Smooth muscle cell (in vitro differentiated cells): ENCODE measurements at regions not wholly inside any gene's neighbourhood (a gene's known extent, or its start where the extent isn't known, plus 50 kb on each side); places are given as distances from the start of the nearest gene placed in this dataset.

Experiments
- DNase-seq: peaks from one replicate; lab custom pipeline; 2025; ENCODE audit not compliant: unreplicated experiment; lab: John Stamatoyannopoulos, UW
- H2AFZ ChIP-seq: fragments of 200-600 bp; sonication (generic); 2 replicates; pipeline ENCODE4 v1.6.0; 2016; ENCODE audit warnings: antibody characterized with exemption, low read depth, mild to moderate bottlenecking
- H3F3A ChIP-seq: fragments of 200-600 bp; sonication (generic); 2 replicates; pipeline ENCODE4 v1.6.0; 2017; ENCODE audit warnings: antibody characterized with exemption, low read depth
- H3K27ac ChIP-seq: fragments of 200-600 bp; sonication (generic); 2 replicates; pipeline ENCODE4 v1.5.1; 2016; ENCODE audit warnings: low read depth, mild to moderate bottlenecking
- H3K27me3 ChIP-seq: fragments of 200-600 bp; sonication (generic); 2 replicates; pipeline ENCODE4 v1.6.1; 2016; ENCODE audit warnings: low read depth, mild to moderate bottlenecking
- H3K36me3 ChIP-seq: fragments of 200-600 bp; sonication (generic); 2 replicates; pipeline ENCODE4 v1.5.1; 2016; ENCODE audit warnings: low read depth
- H3K4me1 ChIP-seq: fragments of 200-600 bp; sonication (generic); 2 replicates; pipeline ENCODE4 v1.5.1; 2016; ENCODE audit warnings: low read depth
- H3K4me2 ChIP-seq: fragments of 200-600 bp; sonication (generic); 2 replicates; pipeline ENCODE4 v1.6.0; 2016; ENCODE audit warnings: mild to moderate bottlenecking
- H3K4me3 ChIP-seq: fragments of 200-600 bp; sonication (generic); 2 replicates; pipeline ENCODE4 v1.5.1; 2016; ENCODE audit warnings: mild to moderate bottlenecking
- H3K79me2 ChIP-seq: fragments of 200-600 bp; sonication (generic); 2 replicates; pipeline ENCODE4 v1.6.0; 2016; ENCODE audit warnings: low read depth, mild to moderate bottlenecking
- H3K9ac ChIP-seq: fragments of 200-600 bp; sonication (generic); 2 replicates; pipeline ENCODE4 v1.6.0; 2016; ENCODE audit warnings: low read depth
- H3K9me3 ChIP-seq: fragments of 200-600 bp; sonication (generic); replicated peaks from 2 replicates; pipeline ENCODE4 v1.5.1; 2016; ENCODE audit warnings: low read depth
- H4K20me1 ChIP-seq: fragments of 200-600 bp; sonication (generic); 2 replicates; pipeline ENCODE4 v1.6.0; 2016; ENCODE audit warnings: low read depth
- CTCF ChIP-seq: fragments of 200-600 bp; sonication (generic); IDR thresholded peaks from 2 replicates; pipeline ENCODE4 v1.5.1; 2017; ENCODE audit warnings: borderline replicate concordance, mild to moderate bottlenecking, antibody characterized with exemption; ENCODE audit not compliant: insufficient read depth, poor library complexity, severe bottlenecking
- WGBS: methylation state at CpG from one replicate; pipeline ENCODE4 v1.1.7; 2016; ENCODE audit warnings: low lambda C conversion rate; 5-methylcytosine and 5-hydroxymethylcytosine counted together

GRCh38 chr18:41501848-41502247, 453.2 kb upstream of the PIK3C3 start:
- 90% methylated on average over 3 of the region's 3 CpGs for WGBS
- Histone ChIP-seq H3F3A (no peaks in the 10 kb centered on the region), H3K4me2 (no peak overlapping the region), H2AFZ (no peak overlapping the region), H4K20me1 (no peaks in the 10 kb centered on the region), H3K36me3 (no peaks in the 10 kb centered on the region), H3K79me2 (no peaks in the 10 kb centered on the region), H3K27me3 (no peaks in the 10 kb centered on the region), H3K9ac (no peak overlapping the region), H3K4me1 (no peaks in the 10 kb centered on the region), H3K4me3 (no peak overlapping the region), H3K27ac (no peak overlapping the region), H3K9me3 (no peaks in the 10 kb centered on the region)
- DNase-seq = no peak
- TF ChIP-seq CTCF = no peak

DNA sequence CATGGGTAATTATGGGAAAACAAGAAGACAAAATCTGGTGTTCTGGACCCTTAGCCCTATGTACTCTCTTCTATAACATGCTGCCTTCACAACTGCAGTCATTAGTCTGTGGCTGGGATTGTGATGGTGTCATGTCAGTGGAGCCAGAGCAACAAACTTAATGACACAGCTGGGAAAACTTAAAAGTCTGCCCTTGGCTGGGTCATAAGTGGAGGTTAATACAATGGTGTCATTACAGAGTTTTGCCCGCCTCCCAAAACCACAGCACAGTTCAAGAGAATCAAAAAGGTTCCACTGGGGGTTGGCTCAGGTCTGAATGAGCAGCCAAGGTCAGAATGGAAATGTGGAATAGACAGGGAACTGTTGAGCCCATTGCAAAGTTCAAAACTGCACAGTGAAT, 455.7 kb upstream of the PIK3C3 start:
- DNase-seq = no peak
- H3F3A ChIP-seq = no peaks in the 10 kb centered on the region
- no peak overlapping the region for H3K9ac ChIP-seq
- H3K27me3 ChIP-seq = no peaks in the 10 kb centered on the region
- no peak for TF ChIP-seq CTCF
- WGBS = 79% methylated on average over 1 of the region's 1 CpG
- no peak overlapping the region for H3K4me3 ChIP-seq
- H3K9me3 ChIP-seq = no peaks in the 10 kb centered on the region
- H3K79me2 ChIP-seq = no peaks in the 10 kb centered on the region
- no peaks in the 10 kb centered on the region for H3K36me3 ChIP-seq
- H2AFZ ChIP-seq = no peak overlapping the region
- H4K20me1 ChIP-seq = no peaks in the 10 kb centered on the region
- no peak overlapping the region for H3K27ac ChIP-seq
- no peaks in the 10 kb centered on the region for H3K4me1 ChIP-seq
- H3K4me2 ChIP-seq = no peak overlapping the region

GRCh38 chr18:41490861-41491260, 464.2 kb upstream of the PIK3C3 start:
- no peaks in the 10 kb centered on the region for H3K36me3 ChIP-seq
- H3F3A ChIP-seq = no peaks in the 10 kb centered on the region
- no peak overlapping the region for H3K27ac ChIP-seq
- no peaks in the 10 kb centered on the region for H3K9me3 ChIP-seq
- 100% methylated on average over 1 of the region's 1 CpG for WGBS
- H3K4me1 ChIP-seq = no peaks in the 10 kb centered on the region
- no peaks in the 10 kb centered on the region for H4K20me1 ChIP-seq
- H3K4me3 ChIP-seq = no peak overlapping the region
- H3K27me3 ChIP-seq = no peaks in the 10 kb centered on the region
- H3K4me2 ChIP-seq = no peak overlapping the region
- no peak overlapping the region for H3K9ac ChIP-seq
- no peak overlapping the region for H2AFZ ChIP-seq
- no peak for TF ChIP-seq CTCF
- H3K79me2 ChIP-seq = no peaks in the 10 kb centered on the region
- no peak for DNase-seq

- no peaks in the 10 kb centered on the region for H3K36me3 ChIP-seq
- WGBS = 77% methylated on average over 1 of the region's 1 CpG
- H4K20me1 ChIP-seq = no peaks in the 10 kb centered on the region
- H3K79me2 ChIP-seq = no peaks in the 10 kb centered on the region
- H3K27ac ChIP-seq = no peak overlapping the region
- no peak for DNase-seq
- no peaks in the 10 kb centered on the region for H3K4me1 ChIP-seq
- no peak overlapping the region for H2AFZ ChIP-seq
- no peaks in the 10 kb centered on the region for H3K27me3 ChIP-seq
- no peak overlapping the region for H3K4me2 ChIP-seq
- no peak for TF ChIP-seq CTCF
- H3F3A ChIP-seq = no peaks in the 10 kb centered on the region
- no peak overlapping the region for H3K9ac ChIP-seq
- H3K4me3 ChIP-seq = no peak overlapping the region
- H3K9me3 ChIP-seq = no peaks in the 10 kb centered on the region
These were observed 468.5 kb upstream of the PIK3C3 start for GRCh38 chr18:41486575-41486974.
